Sciatic nerve (tissue), 2 donors: ENCODE measurements at regions not wholly inside any gene's neighbourhood (a gene's known extent, or its start where the extent isn't known, plus 50 kb on each side); places are given as distances from the start of the nearest gene placed in this dataset.
"Not testable (repeated sequence)": the region's sequence is repeated elsewhere in the genome, so short reads cannot be mapped to it uniquely, and the experiment has no call there.

ENCODE experiments used
- ATAC-seq: fragments of 200-7000 bp; cut with Tn5 transposase; one replicate; pipeline ENCODE4 v1.9.1; 2020; ENCODE audit warnings: mild to moderate bottlenecking, moderate library complexity
- DNase-seq: peaks from one replicate; pipeline ENCODE4 v3.0.0-alpha.2; 2020; ENCODE audit warnings: low spot score
- intact Hi-C: fragments of 100-400 bp; cut with DNase I; formaldehyde crosslinking; loops from one replicate; pipeline ENCODE4 v1.14.2; 2022
- donor health status: DM: no; HTN: no; CAD: no.
- donor health status: DM: no; HTN: no; CAD: no.

- intact Hi-C loops: no loop called here
- no peak for DNase-seq
- ATAC-seq: no peak
These were observed 191.7 kb upstream of the TPM1 start for GRCh38 chr15:62850791-62851291.

GRCh38 chr15:62853114-62853840 is 189.3 kb upstream of the TPM1 start:
- intact Hi-C loops: no loop called here
- ATAC-seq: peak; percentile 32
- no peak for DNase-seq

GRCh38 chr15:62853841-62854225 is 188.7 kb upstream of the TPM1 start:
- intact Hi-C loops: no loop called here
- no peak for DNase-seq
- ATAC-seq: no peak

GRCh38 chr15:62854420-62855084 is 188.0 kb upstream of the TPM1 start:
- ATAC-seq: no peak
- no peak for DNase-seq
- intact Hi-C loops: no loop called here

GRCh38 chr15:62855085-62855476 is 187.5 kb upstream of the TPM1 start:
- ATAC-seq (no peak), DNase-seq (no peak)
- intact Hi-C loops: no loop called here

- DNase-seq (peak; percentile 32), ATAC-seq (no peak)
- intact Hi-C loops: no loop called here
These were observed 185.9 kb upstream of the TPM1 start for GRCh38 chr15:62856466-62857246.

GRCh38 chr15:62857411-62857853 is 185.1 kb upstream of the TPM1 start:
- no peak for DNase-seq
- intact Hi-C loops: no loop called here
- no peak for ATAC-seq

- intact Hi-C loops: no loop called here
- ATAC-seq (no peak), DNase-seq (no peak)
These were observed 184.2 kb upstream of the TPM1 start for GRCh38 chr15:62858343-62858742.

- intact Hi-C loops: no loop called here
- DNase-seq (no peak), ATAC-seq (no peak)
These were observed 179.8 kb upstream of the TPM1 start for GRCh38 chr15:62862717-62863116.

- ATAC-seq (no peak), DNase-seq (no peak)
- intact Hi-C loops: no loop called here
These were observed 176.2 kb upstream of the TPM1 start for GRCh38 chr15:62866366-62866765.

- ATAC-seq (no peak), DNase-seq (no peak)
- intact Hi-C loops: no loop called here
These were observed 174.7 kb upstream of the TPM1 start for GRCh38 chr15:62867844-62868243.

GRCh38 chr15:62868507-62868906 is 174.0 kb upstream of the TPM1 start:
- DNase-seq (no peak), ATAC-seq (no peak)
- intact Hi-C loops: no loop called here

- intact Hi-C loops: no loop called here
- ATAC-seq: no peak
- DNase-seq: no peak
These were observed 173.4 kb upstream of the TPM1 start for GRCh38 chr15:62869116-62869515.

GRCh38 chr15:62870216-62870615 is 172.3 kb upstream of the TPM1 start:
- intact Hi-C loops: no loop called here
- DNase-seq (no peak), ATAC-seq (no peak)

- not testable (repeated sequence) for DNase-seq
These were observed 171.8 kb upstream of the TPM1 start for GRCh38 chr15:62870701-62871100.

GRCh38 chr15:62873203-62873602 is 169.3 kb upstream of the TPM1 start:
- intact Hi-C loops: no loop called here
- ATAC-seq: no peak
- no peak for DNase-seq

More at GRCh38 chr15:62870701-62871100, 171.8 kb upstream of the TPM1 start:
- intact Hi-C loops, ATAC-seq: not testable (repeated sequence)

- intact Hi-C loops: no loop called here
- no peak for DNase-seq
- ATAC-seq: no peak
These were observed 168.5 kb upstream of the TPM1 start for GRCh38 chr15:62874064-62874463.

GRCh38 chr15:62874959-62875625 is 167.5 kb upstream of the TPM1 start:
- no peak for ATAC-seq
- intact Hi-C loops: no loop called here
- no peak for DNase-seq

- ATAC-seq (no peak), DNase-seq (no peak)
- intact Hi-C loops: no loop called here
These were observed 166.9 kb upstream of the TPM1 start for GRCh38 chr15:62875626-62876021.
